ENCODE measurements at regions not wholly inside any gene's neighbourhood (a gene's known extent, or its start where the extent isn't known, plus 50 kb on each side); places are given as distances from the start of the nearest gene placed in this dataset.

DNA sequence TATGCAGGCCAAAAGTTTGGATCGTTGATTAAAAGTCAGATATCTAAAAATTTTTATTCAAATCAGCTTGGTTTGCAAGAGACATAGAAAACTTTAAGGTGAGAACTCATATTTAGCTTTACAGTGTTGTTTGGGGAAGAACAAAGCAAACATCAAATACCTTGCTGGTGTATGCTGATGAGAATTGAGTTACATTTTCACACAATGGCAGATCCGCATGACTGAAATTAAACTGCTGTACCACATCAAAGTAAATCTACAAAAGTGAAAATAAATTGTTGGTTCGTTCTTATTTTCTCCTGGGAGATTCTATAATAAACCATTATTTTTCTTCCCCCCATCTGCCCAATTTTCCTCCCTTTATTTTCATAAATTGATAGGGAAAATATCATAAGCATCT is 198.2 kb upstream of the PCSK5 start:
- no peak for DNase-seq

DNA sequence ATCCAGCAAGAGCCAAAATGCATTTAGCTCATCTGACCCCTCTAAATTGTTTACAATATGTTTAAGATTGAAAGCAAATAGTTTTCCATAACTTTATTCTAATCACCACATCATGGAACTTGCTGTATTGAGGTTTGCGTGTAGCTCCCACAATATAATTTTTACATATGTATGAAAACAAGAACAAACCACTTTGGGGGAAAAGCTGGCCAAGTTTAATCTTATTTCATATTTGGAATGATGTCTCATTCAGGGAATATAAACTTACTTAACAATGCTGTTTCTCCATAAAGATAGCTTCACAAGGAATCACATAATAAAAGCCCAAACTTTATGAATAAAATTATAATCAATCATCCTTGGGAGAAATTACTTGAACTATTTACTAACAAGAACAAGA is 194.6 kb upstream of the PCSK5 start:
- DNase-seq, result no peak

DNA sequence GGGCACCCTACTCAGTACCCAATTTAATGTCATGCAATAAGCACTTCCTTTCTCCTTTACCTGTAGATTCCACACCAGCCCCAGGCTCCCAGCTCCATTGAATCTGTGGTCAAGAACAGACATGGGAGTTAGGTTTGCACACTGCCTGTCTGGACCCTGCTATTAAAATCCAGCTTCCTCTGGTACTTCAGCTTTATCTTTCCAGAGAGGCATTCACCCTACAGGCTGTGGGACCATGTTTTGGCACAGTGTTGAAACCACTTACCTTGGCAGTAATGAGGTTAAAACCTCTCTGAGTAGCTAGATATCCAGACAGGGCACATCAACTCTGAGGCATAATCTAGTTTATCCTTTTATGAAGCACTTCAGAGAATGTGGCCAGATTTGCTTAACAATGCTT is 191.5 kb upstream of the PCSK5 start:
- no peak for DNase-seq

GRCh38 chr9:75699625-75700251 is 190.7 kb upstream of the PCSK5 start:
- DNase-seq, result no peak

DNA sequence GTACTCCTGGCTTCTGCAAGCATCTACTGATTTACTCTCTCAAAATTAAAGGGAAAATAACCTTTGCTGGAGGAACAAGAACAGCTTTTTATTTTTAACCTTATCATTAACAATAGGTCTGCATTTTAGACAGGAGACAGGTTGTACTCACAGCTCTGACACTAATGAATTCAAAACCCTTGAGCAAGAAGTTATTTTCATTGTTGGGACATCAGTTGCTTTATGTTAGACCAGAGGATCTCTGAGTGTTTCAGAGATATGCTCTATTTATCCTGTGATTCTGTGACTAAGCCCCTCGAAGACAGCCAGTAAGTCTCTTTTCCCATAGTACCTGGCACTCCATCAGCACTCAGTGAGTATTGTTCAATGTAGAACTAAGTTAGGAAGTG is 190.2 kb upstream of the PCSK5 start:
- DNase-seq, result no peak

DNA sequence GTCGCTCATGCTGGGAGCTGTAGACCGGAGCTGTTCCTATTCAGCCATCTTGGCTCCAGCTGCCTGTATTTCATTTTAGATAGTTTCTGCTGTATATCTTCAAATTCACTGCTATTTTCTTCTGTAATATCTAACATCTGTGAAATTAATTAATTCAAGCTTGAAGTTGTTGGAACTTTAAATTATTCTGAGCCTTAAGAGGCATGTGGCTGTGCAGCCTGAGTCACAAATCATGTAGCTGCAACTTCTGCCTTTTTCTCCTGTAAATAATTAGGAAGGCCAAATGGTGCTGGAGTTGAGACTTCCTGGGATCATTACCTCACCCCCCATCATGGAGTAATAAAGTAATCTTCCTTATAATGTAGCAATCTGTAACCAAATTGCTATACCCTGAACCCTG is 183.3 kb upstream of the PCSK5 start:
- no peak for DNase-seq

DNA sequence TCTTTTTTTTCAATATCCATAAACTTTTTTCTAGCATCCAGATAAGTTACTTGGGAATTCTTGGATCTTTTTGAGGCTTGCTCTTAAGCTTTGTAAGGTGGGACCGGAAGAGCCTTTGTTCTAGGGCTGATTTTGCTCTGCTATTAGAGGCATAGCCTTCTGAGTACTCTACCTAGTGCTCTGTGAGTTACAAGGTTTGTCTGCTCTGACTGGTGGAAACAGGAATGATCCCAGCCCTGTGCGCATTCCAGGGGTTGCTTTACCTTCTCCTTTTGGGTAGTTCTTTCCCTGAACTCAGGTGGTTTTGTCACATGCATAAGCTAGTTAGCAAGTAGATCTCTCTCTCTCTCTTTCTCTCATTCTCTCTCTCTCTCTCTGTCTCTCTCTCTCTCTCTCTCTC is 180.8 kb upstream of the PCSK5 start:
- DNase-seq, result no peak

GRCh38 chr9:75712700-75713099 is 177.8 kb upstream of the PCSK5 start:
- DNase-seq, result no peak

- DNase-seq, result no peak
Measured at GRCh38 chr9:75713335-75713734, 177.1 kb upstream of the PCSK5 start.

DNA sequence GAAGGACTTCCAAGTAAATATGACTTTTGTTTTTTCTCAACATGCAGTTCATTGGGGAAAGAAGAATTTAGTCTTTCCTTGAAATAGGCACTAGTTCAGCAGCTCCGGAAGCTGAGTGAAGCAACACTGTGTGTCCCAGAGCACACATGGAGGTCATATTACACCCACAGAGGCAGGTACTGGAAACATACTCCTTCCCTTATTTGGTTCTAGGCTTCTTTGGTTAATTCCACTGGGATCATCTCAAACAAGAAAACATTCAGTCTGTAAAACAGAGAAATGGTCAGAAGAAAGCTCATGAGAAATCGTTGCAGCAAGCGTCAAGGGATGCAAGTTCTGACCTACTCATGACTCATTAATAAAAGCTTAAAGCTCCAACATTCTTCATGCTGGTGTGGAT is 175.1 kb upstream of the PCSK5 start:
- DNase-seq, result no peak

DNA sequence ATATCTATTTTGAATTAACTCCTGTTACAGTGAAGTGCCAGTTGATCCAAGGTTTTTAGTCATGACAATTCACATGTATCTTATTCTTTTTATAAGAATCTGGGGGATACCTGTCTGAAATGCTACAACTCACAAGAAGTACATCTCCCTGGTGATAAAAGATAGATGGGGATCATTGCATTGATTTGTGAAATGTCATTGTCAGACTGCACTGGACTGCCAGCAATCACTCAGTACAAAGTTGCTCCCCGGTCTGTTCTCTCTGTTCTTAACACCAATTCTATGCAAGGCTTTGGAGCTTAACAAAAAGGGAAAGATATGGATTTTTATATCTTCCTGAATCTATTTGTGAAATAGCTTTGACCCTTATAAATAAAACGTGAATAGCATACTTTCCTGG is 171.8 kb upstream of the PCSK5 start:
- DNase-seq, result no peak

DNA sequence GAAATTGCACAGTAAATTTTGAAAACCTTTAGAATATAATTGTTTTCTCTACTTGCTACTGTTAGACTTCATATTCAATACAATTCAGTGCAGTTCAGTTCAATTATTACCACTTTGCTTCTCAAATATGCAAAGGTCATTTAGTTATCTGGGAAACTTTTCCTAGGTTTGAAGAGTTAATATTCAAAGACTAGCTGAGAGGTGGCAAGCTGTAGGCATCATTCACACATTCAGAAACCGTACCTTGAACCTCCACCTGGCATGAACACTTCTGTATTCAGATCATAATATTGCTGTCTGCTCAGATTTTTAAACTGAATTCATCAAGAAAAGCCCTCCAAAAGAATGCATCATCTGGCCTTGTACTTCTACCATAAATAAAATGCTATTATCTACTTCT is 162.1 kb upstream of the PCSK5 start:
- DNase-seq, result no peak

GRCh38 chr9:75734802-75735201 is 155.7 kb upstream of the PCSK5 start:
- no peak for DNase-seq

GRCh38 chr9:75739884-75740611 is 150.4 kb upstream of the PCSK5 start:
- DNase-seq, result no peak

- DNase-seq, result no peak
Measured at GRCh38 chr9:75743855-75744254, 146.6 kb upstream of the PCSK5 start.

- DNase-seq, result no peak
Measured at GRCh38 chr9:75754080-75754479, 136.4 kb upstream of the PCSK5 start.

DNA sequence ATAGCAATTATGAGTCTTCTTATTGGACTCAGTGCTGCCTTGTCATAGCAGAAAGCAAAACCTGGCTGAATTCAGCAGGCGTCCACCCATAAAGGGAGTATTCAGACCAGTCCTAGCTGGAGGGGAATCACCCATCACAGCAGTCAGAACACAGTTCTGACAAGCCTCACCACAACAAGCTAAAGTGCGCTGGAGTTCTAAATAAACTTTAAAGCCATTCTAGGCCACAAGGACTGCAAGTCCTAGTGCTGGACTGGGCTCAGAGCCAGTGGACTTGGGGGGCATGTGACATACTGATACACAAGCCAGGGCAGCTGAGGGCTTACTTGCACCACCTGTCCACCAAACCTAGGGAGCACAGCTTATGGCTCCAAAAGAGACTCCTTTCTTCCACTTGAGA is 115.3 kb upstream of the PCSK5 start:
- no peak for DNase-seq

GRCh38 chr9:75775966-75776691 is 114.3 kb upstream of the PCSK5 start:
- no peak for DNase-seq

DNA sequence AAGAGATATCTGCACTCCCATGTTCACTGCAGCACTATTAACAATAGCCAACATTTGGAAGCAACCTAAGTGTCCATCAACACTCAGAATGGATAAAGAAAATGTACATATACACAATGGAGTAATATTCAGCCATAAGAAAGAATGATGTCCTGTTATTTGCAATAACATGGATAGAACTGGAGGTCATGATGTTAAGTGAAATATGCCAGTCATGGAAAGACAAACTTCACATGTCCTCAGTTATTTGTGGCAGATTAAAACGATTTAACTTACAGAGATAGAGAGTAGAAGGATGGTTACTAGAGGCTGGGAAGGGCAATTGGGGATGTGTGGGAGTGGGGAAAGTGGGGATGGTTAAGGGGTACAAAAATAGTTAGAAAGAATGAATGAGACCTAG is 110.3 kb upstream of the PCSK5 start:
- no peak for DNase-seq

DNA sequence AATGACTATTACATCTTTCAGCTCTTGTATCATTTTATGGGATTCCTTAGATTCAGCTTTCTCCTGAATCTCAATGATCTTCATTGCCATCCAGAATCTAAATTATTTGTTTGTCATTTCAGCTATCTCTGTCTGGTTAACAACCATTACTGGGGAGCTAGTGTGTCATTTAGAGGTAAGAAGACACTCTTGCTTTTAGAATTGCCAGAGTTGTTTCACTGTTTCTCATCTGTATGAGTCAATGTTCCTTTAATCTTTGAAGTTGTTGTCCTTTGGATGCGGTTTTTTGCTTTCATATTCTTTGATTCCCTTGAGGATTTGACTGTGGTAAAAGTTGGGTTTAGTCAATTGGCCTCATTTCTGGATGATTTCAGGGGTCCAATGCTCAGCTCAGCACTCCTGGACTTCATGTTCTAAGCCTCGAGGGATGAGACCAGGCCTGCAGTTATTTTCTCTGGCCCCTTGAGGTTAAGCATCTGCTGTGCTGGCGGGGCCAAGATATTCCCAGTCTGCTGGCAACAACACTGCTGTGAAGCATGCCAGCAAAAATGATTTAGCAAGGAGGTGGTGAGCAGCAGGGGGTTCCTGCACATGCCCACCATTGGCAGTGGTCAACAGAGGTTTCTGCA is 102.4 kb upstream of the PCSK5 start:
- no peak for DNase-seq

- DNase-seq, result no peak
Measured at GRCh38 chr9:75797085-75797580, 93.3 kb upstream of the PCSK5 start.

DNA sequence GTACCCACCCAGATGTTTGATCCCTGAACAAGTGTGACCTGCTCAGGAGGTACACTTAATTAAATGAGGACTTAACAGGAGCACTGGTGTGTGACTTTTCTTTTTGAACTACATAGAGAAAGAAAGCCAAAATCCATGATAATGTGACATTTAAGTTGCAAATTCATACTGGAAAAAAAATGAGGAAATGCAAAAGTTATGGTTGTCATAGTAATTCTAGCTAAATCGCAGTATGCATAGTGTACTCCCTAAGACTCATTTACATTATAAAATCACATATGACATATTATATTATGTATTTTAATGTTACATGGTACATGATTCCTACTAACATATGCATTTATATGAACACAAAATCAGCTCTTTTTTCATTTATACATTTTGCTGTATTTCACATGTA is 92.0 kb upstream of the PCSK5 start:
- DNase-seq, result no peak

DNA sequence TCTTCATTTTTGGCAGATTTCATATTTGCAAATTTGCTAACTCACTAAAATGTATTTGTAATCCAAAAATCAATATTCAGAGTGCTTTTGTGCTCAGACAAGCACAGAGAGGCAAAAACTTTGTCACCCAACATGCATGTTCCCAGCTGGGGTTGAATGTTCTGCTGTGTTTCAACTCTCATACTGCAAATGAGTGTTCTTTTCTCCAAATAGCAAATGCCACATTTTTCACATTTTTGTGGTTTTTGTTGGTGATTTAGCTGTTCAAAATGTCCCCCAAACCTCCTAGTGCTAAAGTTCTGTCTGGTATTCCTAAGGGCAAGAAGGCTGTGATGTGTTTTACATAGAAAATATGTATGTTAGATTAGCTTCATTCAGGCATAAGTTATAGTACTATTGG is 87.3 kb upstream of the PCSK5 start:
- DNase-seq, result no peak

DNA sequence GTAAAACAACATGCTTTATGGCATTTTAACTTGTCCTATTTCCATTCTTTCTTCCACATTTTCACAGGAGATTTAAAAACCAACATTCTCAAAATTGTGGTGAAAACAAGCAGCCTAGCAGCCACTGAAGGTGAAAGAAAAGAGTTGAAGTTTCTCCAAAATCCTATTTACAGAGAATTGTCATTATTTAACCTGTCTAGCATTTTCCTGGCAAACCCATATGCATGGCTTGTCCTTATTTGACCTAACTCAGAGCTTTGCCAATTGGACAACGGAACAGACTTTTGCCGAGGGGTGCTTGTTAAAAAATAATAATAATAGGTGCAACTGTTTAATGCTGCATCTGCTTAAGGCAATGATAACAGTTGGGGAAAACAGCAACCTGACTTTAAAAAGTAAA is 80.4 kb upstream of the PCSK5 start:
- DNase-seq, result no peak

Measured in retina (tissue), 1 donor.